ENCODE measurements at regions not wholly inside any gene's neighbourhood (a gene's known extent, or its start where the extent isn't known, plus 50 kb on each side); places are given as distances from the start of the nearest gene placed in this dataset.
"Not testable (repeated sequence)": the region's sequence is repeated elsewhere in the genome, so short reads cannot be mapped to it uniquely, and the experiment has no call there.

- H3K27ac Mint-ChIP-seq: peak overlapping the region in 2 of 10 donors; percentile 13 to 85
Measured at GRCh38 chr2:54049365-54049764, 66.0 kb upstream of the ACYP2 start.

GRCh38 chr2:54048896-54049295 lies 66.5 kb upstream of the ACYP2 start:
- DNase-seq, H3K4me3 Mint-ChIP-seq, H3K27me3 Mint-ChIP-seq, ATAC-seq: not testable (repeated sequence)
- Mint-ChIP-seq H3K4me1 (peaks cover 19 to 32% (median 23%) of the 10 kb centered on the region in 4 donors), H3K36me3 (peaks cover 13 to 32% (median 22%) of the 10 kb centered on the region in 3 donors), H3K27ac (peak overlapping the region in 4 of 10 donors; percentile 13 to 85 (median 54)), H3K9me3 (peaks cover 0 to 12% (median 8%) of the 10 kb centered on the region in 9 donors)
- POLR2A ChIA-PET: interaction anchor here (0.6 kb wide), 2 partner anchors 35 to 55 kb away, joined by 3 to 4 read pairs; no protein-coding TSS in a partner anchor

More at GRCh38 chr2:54049365-54049764, 66.0 kb upstream of the ACYP2 start:
- H3K4me1 Mint-ChIP-seq: peaks cover 20 to 36% (median 28%) of the 10 kb centered on the region in 4 donors
- ATAC-seq (no peak), DNase-seq (no peak)
- peaks cover 0 to 12% (median 8%) of the 10 kb centered on the region in 9 donors for H3K9me3 Mint-ChIP-seq
- POLR2A ChIA-PET: no interaction called here
- no peaks in the 10 kb centered on the region for H3K27me3 Mint-ChIP-seq
- H3K36me3 Mint-ChIP-seq: peaks cover 13 to 35% (median 22%) of the 10 kb centered on the region in 3 donors
- H3K4me3 Mint-ChIP-seq: no peak overlapping the region

- DNase-seq (peak in 5 of 10 donors; percentile 1 to 29 (median 21)), ATAC-seq (peak; percentile 70 to 82)
- H3K36me3 Mint-ChIP-seq: peaks cover 7 to 26% (median 19%) of the 10 kb centered on the region in 3 donors
- H3K4me3 Mint-ChIP-seq: no peak overlapping the region
- H3K27me3 Mint-ChIP-seq: no peaks in the 10 kb centered on the region
- peak overlapping the region in 2 of 10 donors; percentile 21 to 43 for H3K27ac Mint-ChIP-seq
- H3K9me3 Mint-ChIP-seq: peaks cover 0 to 8% (median 5%) of the 10 kb centered on the region in 9 donors
- POLR2A ChIA-PET: interaction anchor here (0.6 kb wide), 2 partner anchors 34 to 54 kb away, joined by 3 to 4 read pairs; no protein-coding TSS in a partner anchor
- H3K4me1 Mint-ChIP-seq: peaks cover 13 to 25% (median 16%) of the 10 kb centered on the region in 4 donors
Measured at GRCh38 chr2:54048117-54048785, 67.2 kb upstream of the ACYP2 start.

- H3K36me3 Mint-ChIP-seq: peaks cover 7 to 22% (median 18%) of the 10 kb centered on the region in 3 donors
- no peaks in the 10 kb centered on the region for H3K27me3 Mint-ChIP-seq
- ATAC-seq: no peak
- H3K27ac Mint-ChIP-seq: no peak overlapping the region
- DNase-seq: no peak
- H3K9me3 Mint-ChIP-seq: peaks cover 0 to 8% (median 5%) of the 10 kb centered on the region in 9 donors
- POLR2A ChIA-PET: no interaction called here
- peaks cover 11 to 22% (median 13%) of the 10 kb centered on the region in 4 donors for H3K4me1 Mint-ChIP-seq
- H3K4me3 Mint-ChIP-seq: no peak overlapping the region
Measured at GRCh38 chr2:54047658-54048057, 67.8 kb upstream of the ACYP2 start.

- POLR2A ChIA-PET: no interaction called here
- Mint-ChIP-seq H3K4me1 (peaks cover 11 to 24% (median 13%) of the 10 kb centered on the region in 4 donors), H3K27ac (peak overlapping the region in 2 of 10 donors; percentile 50 to 73)
Measured at GRCh38 chr2:54047091-54047490, 68.3 kb upstream of the ACYP2 start.

GRCh38 chr2:54042897-54043620 lies 72.3 kb upstream of the PSME4 start:
- H3K27ac Mint-ChIP-seq: peak overlapping the region in 3 of 10 donors; percentile 16 to 43 (median 27)
- no peak for DNase-seq
- peaks cover 0 to 9% (median 8%) of the 10 kb centered on the region in 3 donors for H3K36me3 Mint-ChIP-seq
- peaks cover 1 to 11% (median 3%) of the 10 kb centered on the region in 4 donors for H3K4me1 Mint-ChIP-seq
- POLR2A ChIA-PET: no interaction called here
- ATAC-seq: no peak
- peaks cover 0 to 8% (median 5%) of the 10 kb centered on the region in 9 donors for H3K9me3 Mint-ChIP-seq
- H3K27me3 Mint-ChIP-seq: no peaks in the 10 kb centered on the region
- H3K4me3 Mint-ChIP-seq: no peak overlapping the region

More at GRCh38 chr2:54047091-54047490, 68.3 kb upstream of the ACYP2 start:
- ATAC-seq (no peak), DNase-seq (no peak)
- Mint-ChIP-seq H3K4me3 (no peak overlapping the region), H3K9me3 (peaks cover 0 to 8% (median 5%) of the 10 kb centered on the region in 9 donors), H3K27me3 (no peaks in the 10 kb centered on the region), H3K36me3 (peaks cover 7 to 18% (median 18%) of the 10 kb centered on the region in 3 donors)

- H3K27ac Mint-ChIP-seq: peak overlapping the region in 2 of 10 donors; percentile 16 to 29
- H3K9me3 Mint-ChIP-seq: peaks cover 0 to 8% (median 5%) of the 10 kb centered on the region in 9 donors
Measured at GRCh38 chr2:54042341-54042740, 71.5 kb upstream of the PSME4 start.

GRCh38 chr2:54041135-54041534 lies 70.3 kb upstream of the PSME4 start:
- peak in 1 of 2 donors; percentile 49 for ATAC-seq
- no peak overlapping the region for H3K27ac Mint-ChIP-seq

More at GRCh38 chr2:54042341-54042740, 71.5 kb upstream of the PSME4 start:
- H3K27me3 Mint-ChIP-seq: no peaks in the 10 kb centered on the region
- POLR2A ChIA-PET: interaction anchor here (0.6 kb wide), 1 partner anchor 15 kb away, joined by 4 read pairs; no protein-coding TSS in a partner anchor
- DNase-seq (no peak), ATAC-seq (no peak)
- H3K4me1 Mint-ChIP-seq: peaks cover 0 to 8% (median under 1%) of the 10 kb centered on the region in 4 donors
- H3K4me3 Mint-ChIP-seq: no peak overlapping the region
- peaks cover 0 to 9% (median 8%) of the 10 kb centered on the region in 3 donors for H3K36me3 Mint-ChIP-seq

GRCh38 chr2:54040685-54041084 lies 69.9 kb upstream of the PSME4 start:
- Mint-ChIP-seq H3K36me3 (peaks cover 0 to 9% (median 8%) of the 10 kb centered on the region in 3 donors), H3K27ac (no peak overlapping the region), H3K4me1 (peaks cover 0 to 2% (median under 1%) of the 10 kb centered on the region in 4 donors), H3K4me3 (no peak overlapping the region), H3K27me3 (no peaks in the 10 kb centered on the region), H3K9me3 (peaks cover 0 to 8% (median 5%) of the 10 kb centered on the region in 9 donors)
- DNase-seq (no peak), ATAC-seq (no peak)
- POLR2A ChIA-PET: interaction anchor here (0.5 to 1.2 kb wide), 2 partner anchors 47 to 117 kb away, joined by 5 to 12 read pairs; no protein-coding TSS in a partner anchor

More at GRCh38 chr2:54041135-54041534, 70.3 kb upstream of the PSME4 start:
- peaks cover 0 to 8% (median 5%) of the 10 kb centered on the region in 9 donors for H3K9me3 Mint-ChIP-seq
- POLR2A ChIA-PET: interaction anchor here (0.5 to 1.2 kb wide), 2 partner anchors 47 to 117 kb away, joined by 5 to 12 read pairs; no protein-coding TSS in a partner anchor
- peak in 1 of 10 donors; percentile 5 for DNase-seq
- H3K36me3 Mint-ChIP-seq: peaks cover 0 to 9% (median 8%) of the 10 kb centered on the region in 3 donors
- H3K27me3 Mint-ChIP-seq: no peaks in the 10 kb centered on the region
- no peak overlapping the region for H3K4me3 Mint-ChIP-seq
- peaks cover 0 to 2% (median under 1%) of the 10 kb centered on the region in 4 donors for H3K4me1 Mint-ChIP-seq

GRCh38 chr2:54040250-54040649 lies 69.5 kb upstream of the PSME4 start:
- DNase-seq (no peak), ATAC-seq (no peak)
- POLR2A ChIA-PET: interaction anchor here (0.6 kb wide), 1 partner anchor 54 kb away, joined by 3 read pairs; no protein-coding TSS in a partner anchor
- Mint-ChIP-seq H3K36me3 (peaks cover 0 to 8% (median 7%) of the 10 kb centered on the region in 3 donors), H3K27ac (no peak overlapping the region), H3K9me3 (peaks cover 0 to 6% (median 4%) of the 10 kb centered on the region in 9 donors), H3K4me1 (peaks cover 0 to 2% (median under 1%) of the 10 kb centered on the region in 4 donors), H3K4me3 (no peak overlapping the region), H3K27me3 (no peaks in the 10 kb centered on the region)

GRCh38 chr2:54038835-54039234 lies 68.0 kb upstream of the PSME4 start:
- no peak overlapping the region for H3K4me3 Mint-ChIP-seq
- no peaks in the 10 kb centered on the region for H3K27me3 Mint-ChIP-seq
- H3K36me3 Mint-ChIP-seq: peaks cover 0 to 4% (median 0%) of the 10 kb centered on the region in 3 donors
- ATAC-seq (no peak), DNase-seq (no peak)
- peaks cover 0 to 2% (median under 1%) of the 10 kb centered on the region in 4 donors for H3K4me1 Mint-ChIP-seq
- H3K27ac Mint-ChIP-seq: peak overlapping the region in 2 of 10 donors; percentile 5 to 42
- no peaks in the 10 kb centered on the region for H3K9me3 Mint-ChIP-seq
- POLR2A ChIA-PET: interaction anchor here (0.6 to 0.7 kb wide), 2 partner anchors 45 to 66 kb away, joined by 3 to 5 read pairs; no protein-coding TSS in a partner anchor

- POLR2A ChIA-PET, DNase-seq, H3K27ac Mint-ChIP-seq, ATAC-seq, H3K4me1 Mint-ChIP-seq, H3K27me3 Mint-ChIP-seq, H3K4me3 Mint-ChIP-seq, H3K9me3 Mint-ChIP-seq: not testable (repeated sequence)
- peaks cover 0 to 16% (median 2%) of the 10 kb centered on the region in 3 donors for H3K36me3 Mint-ChIP-seq
Measured at GRCh38 chr2:54031288-54031687, 60.5 kb upstream of the PSME4 start.
